SK-N-SH (cell line): ENCODE measurements at regions not wholly inside any gene's neighbourhood (a gene's known extent, or its start where the extent isn't known, plus 50 kb on each side); places are given as distances from the start of the nearest gene placed in this dataset.

Source experiments
- CTCF ChIA-PET: fragments of 300-600, 350-600 bp; formaldehyde crosslinking; extraction: SDS; loops from one replicate; lab custom pipeline; 2021; lab: Yijun Ruan, JAX
- POLR2A ChIA-PET: fragments of 350-600 bp; sonication (Branson Sonifier 250); formaldehyde crosslinking; extraction: SDS; loops from one replicate; lab custom pipeline; 2020; ENCODE audit warnings: antibody characterized with exemption, inconsistent platforms; lab: Yijun Ruan, JAX
- DNase-seq: peaks from one replicate; pipeline ENCODE4 v3.0.0; 2012
- H2AFZ ChIP-seq: fragments of 200-600 bp; sonication (generic); 2 replicates; pipeline ENCODE4 v1.8.1; 2016; ENCODE audit warnings: antibody characterized with exemption, mild to moderate bottlenecking, low read depth
- H3F3A ChIP-seq: fragments of 200-600 bp; sonication (generic); replicated peaks from 2 replicates; pipeline ENCODE3; 2016; ENCODE audit warnings: antibody characterized with exemption, mild to moderate bottlenecking; ENCODE audit not compliant: insufficient read depth
- H3K27ac ChIP-seq, 2 experiments: fragments of 200-500 bp in 1 of 2; fragments of 200-600 bp in 1 of 2; sonication (Bioruptor generic) in 1 of 2; sonication (generic), shearing (Covaris generic) in 1 of 2; 2 replicates each; pipeline versions ENCODE4 v1.5.1 to v1.6.1; 2014 to 2016; ENCODE audit warnings: low read depth in 2 of 2, inconsistent platforms in 1 of 2, low read length in 1 of 2, mild to moderate bottlenecking in 1 of 2, mixed read lengths in 1 of 2
- H3K27me3 ChIP-seq: fragments of 200-600 bp; sonication (generic), shearing (Covaris generic); 2 replicates; pipeline ENCODE4 v1.6.1; 2016; ENCODE audit warnings: mixed run types; ENCODE audit not compliant: insufficient read depth
- H3K36me3 ChIP-seq, 2 experiments: fragments of 200-500 bp in 1 of 2; fragments of 200-600 bp in 1 of 2; sonication (Bioruptor generic) in 1 of 2; sonication (generic) in 1 of 2; replicated peaks in 1 of 2; 2 replicates each; pipeline versions ENCODE3 to v1.5.1; 2014 to 2016; ENCODE audit warnings: low read length in 1 of 2, mild to moderate bottlenecking in 1 of 2; ENCODE audit not compliant: insufficient read depth in 2 of 2, control insufficient read depth in 1 of 2
- H3K4me1 ChIP-seq, 2 experiments: fragments of 200-500 bp in 1 of 2; fragments of 200-600 bp in 1 of 2; sonication (Bioruptor generic) in 1 of 2; sonication (generic), shearing (Covaris generic) in 1 of 2; 2 replicates each; pipeline versions ENCODE4 v1.5.1 to v1.6.1; 2014 to 2016; ENCODE audit warnings: low read depth in 1 of 2, low read length in 1 of 2, mixed run types in 1 of 2; ENCODE audit not compliant: insufficient read depth in 2 of 2, control insufficient read depth in 1 of 2
- H3K4me2 ChIP-seq: fragments of 200-600 bp; sonication (generic), shearing (Covaris generic); 2 replicates; pipeline ENCODE4 v1.6.1; 2017; ENCODE audit warnings: mixed run types
- H3K4me3 ChIP-seq, 2 experiments: fragments of 200-500 bp in 1 of 2; fragments of 200-600 bp in 1 of 2; sonication (Bioruptor generic) in 1 of 2; sonication (generic), shearing (Covaris generic) in 1 of 2; 2 replicates each; pipeline versions ENCODE4 v1.5.1 to v1.8.1; 2014 to 2016; ENCODE audit warnings: low read depth in 2 of 2, inconsistent platforms in 1 of 2, low read length in 1 of 2, mild to moderate bottlenecking in 1 of 2, mixed read lengths in 1 of 2, moderate library complexity in 1 of 2
- H3K79me2 ChIP-seq: fragments of 200-600 bp; sonication (generic); 2 replicates; pipeline ENCODE4 v1.8.1; 2017; ENCODE audit warnings: mild to moderate bottlenecking; ENCODE audit not compliant: insufficient read depth
- H3K9ac ChIP-seq: fragments of 200-600 bp; sonication (generic); 2 replicates; pipeline ENCODE4 v1.6.1; 2017; ENCODE audit warnings: mixed run types
- H3K9me2 ChIP-seq: fragments of 200-600 bp; sonication (generic); 2 replicates; pipeline ENCODE4 v1.6.1; 2017; ENCODE audit warnings: mixed run types
- H3K9me3 ChIP-seq: fragments of 200-600 bp; sonication (generic); 2 replicates; pipeline ENCODE4 v1.6.1; 2017; ENCODE audit warnings: mixed run types, mild to moderate bottlenecking, moderate library complexity
- H4K20me1 ChIP-seq: fragments of 200-600 bp; sonication (generic); 2 replicates; pipeline ENCODE4 v1.6.1; 2017; ENCODE audit warnings: mild to moderate bottlenecking, mixed run types; ENCODE audit not compliant: insufficient read depth
- ELF1 ChIP-seq: IDR thresholded peaks from 2 replicates; pipeline ENCODE4 v1.4.0; 2012
- EP300 ChIP-seq, 2 experiments: IDR thresholded peaks; 2 replicates each; pipeline versions ENCODE4 v1.4.0 to v1.6.1; 2012; ENCODE audit warnings: borderline replicate concordance in 1 of 2, low read depth in 1 of 2, low read length in 1 of 2
- GATA2 ChIP-seq: sonication (generic); formaldehyde crosslinking; IDR thresholded peaks from 2 replicates; pipeline ENCODE4 v1.5.0; 2020; ENCODE audit warnings: mild to moderate bottlenecking, missing genetic modification reagents
- JUND ChIP-seq: IDR thresholded peaks from 2 replicates; pipeline ENCODE4 v1.4.0; 2012
- NRF1 ChIP-seq: IDR thresholded peaks from 2 replicates; pipeline ENCODE4 v1.6.1; 2012; ENCODE audit warnings: low read depth, mild to moderate bottlenecking, low read length
- RAD21 ChIP-seq: IDR thresholded peaks from 2 replicates; pipeline ENCODE4 v1.6.1; 2012; ENCODE audit warnings: mild to moderate bottlenecking, low read length
- RCOR1 ChIP-seq: fragments of 150-350 bp; IDR thresholded peaks from 2 replicates; pipeline ENCODE4 v1.6.1; 2017; ENCODE audit warnings: antibody characterized with exemption, low read length
- TAF1 ChIP-seq: IDR thresholded peaks from 2 replicates; pipeline ENCODE4 v1.6.1; 2012; ENCODE audit warnings: low read depth, mild to moderate bottlenecking, low read length, moderate library complexity, borderline replicate concordance
- TCF12 ChIP-seq: IDR thresholded peaks from 2 replicates; pipeline ENCODE4 v1.4.0; 2012
- WGBS: methylation state at CpG from one replicate; pipeline ENCODE4 v1.1.6; 2017; ENCODE audit warnings: low lambda C conversion rate; 5-methylcytosine and 5-hydroxymethylcytosine counted together
- TF ChIP-seq, protein P1 (sequence below): fragments of 150-350 bp; IDR thresholded peaks from 2 replicates; pipeline ENCODE4 v1.6.1; 2017; ENCODE audit warnings: antibody characterized with exemption, low read length, low read depth, borderline replicate concordance
- TF ChIP-seq, protein P2 (sequence below): IDR thresholded peaks from 2 replicates; pipeline ENCODE4; 2012

DNA sequence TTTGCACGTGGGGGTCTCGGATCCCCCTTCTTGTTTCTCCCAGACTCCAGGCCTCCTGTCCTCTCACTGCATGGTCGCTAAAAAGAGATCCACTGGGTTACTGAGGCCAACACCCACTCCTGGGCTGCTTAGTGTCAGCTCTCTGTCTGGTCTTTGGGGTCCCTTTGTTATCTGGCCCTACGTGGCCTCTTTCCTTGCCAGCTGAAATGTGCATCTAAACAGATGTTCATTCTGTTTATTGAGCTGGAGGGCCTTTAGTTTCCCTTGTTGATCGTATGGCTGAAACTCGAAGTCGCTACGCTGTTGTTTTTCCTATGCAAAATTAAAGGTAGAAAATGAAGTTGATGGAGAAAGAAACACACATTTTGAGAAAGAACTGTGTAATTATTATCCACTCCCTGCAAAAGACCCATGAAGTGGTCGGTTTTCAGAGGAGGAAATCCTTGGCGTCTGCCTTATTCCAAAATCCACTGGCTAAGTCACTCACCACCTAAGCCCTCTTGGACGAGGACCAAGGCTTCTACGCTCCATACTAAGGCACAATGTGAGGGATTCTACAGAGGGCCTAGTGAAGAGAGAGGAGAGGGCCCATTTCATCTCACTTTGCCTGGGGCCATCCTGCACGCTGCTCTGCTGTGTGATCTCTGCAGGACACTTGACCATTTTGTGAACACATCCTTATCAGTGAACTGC lies 105.3 kb downstream of the GLI2 start:
- Histone ChIP-seq H3K79me2 (peaks cover 25% of the 10 kb centered on the region), H3K4me3 (no peak overlapping the region)
- WGBS = 94% methylated on average over 10 of the region's 13 CpGs

GRCh38 chr2:120842456-120843439 lies 107.1 kb downstream of the GLI2 start:
- H3K4me1 ChIP-seq = peaks cover 4 to 49% of the 10 kb centered on the region in 2 experiments; a peak in 3 of 4 replicates
- no peak overlapping the region for H3K9ac ChIP-seq
- no peaks in the 10 kb centered on the region for H3K9me3 ChIP-seq
- H4K20me1 ChIP-seq = peaks cover 18% of the 10 kb centered on the region
- no peak overlapping the region for H2AFZ ChIP-seq
- H3K27ac ChIP-seq = peak overlapping the region in 1 of 2 experiments; percentile 41; a peak in 2 of 4 replicates
- H3K9me2 ChIP-seq = no peaks in the 10 kb centered on the region
- CTCF ChIA-PET = interaction anchor here (0.9 to 2.1 kb wide), 7 partner anchors 9 to 238 kb away, joined by 3 to 8 read pairs (median 5); no protein-coding TSS in a partner anchor
- H3K36me3 ChIP-seq = no peaks in the 10 kb centered on the region
- no peak for TF ChIP-seq TAF1
- TF ChIP-seq RCOR1 = 0 out of 2 replicates have a peak, but pooled peaks have one; percentile 28
- TF ChIP-seq NRF1 = no peak
- TF ChIP-seq, protein P1, sequence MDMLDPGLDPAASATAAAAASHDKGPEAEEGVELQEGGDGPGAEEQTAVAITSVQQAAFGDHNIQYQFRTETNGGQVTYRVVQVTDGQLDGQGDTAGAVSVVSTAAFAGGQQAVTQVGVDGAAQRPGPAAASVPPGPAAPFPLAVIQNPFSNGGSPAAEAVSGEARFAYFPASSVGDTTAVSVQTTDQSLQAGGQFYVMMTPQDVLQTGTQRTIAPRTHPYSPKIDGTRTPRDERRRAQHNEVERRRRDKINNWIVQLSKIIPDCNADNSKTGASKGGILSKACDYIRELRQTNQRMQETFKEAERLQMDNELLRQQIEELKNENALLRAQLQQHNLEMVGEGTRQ = no peak
- no peak for TF ChIP-seq JUND
- no peak for TF ChIP-seq ELF1
- TF ChIP-seq, protein P2, sequence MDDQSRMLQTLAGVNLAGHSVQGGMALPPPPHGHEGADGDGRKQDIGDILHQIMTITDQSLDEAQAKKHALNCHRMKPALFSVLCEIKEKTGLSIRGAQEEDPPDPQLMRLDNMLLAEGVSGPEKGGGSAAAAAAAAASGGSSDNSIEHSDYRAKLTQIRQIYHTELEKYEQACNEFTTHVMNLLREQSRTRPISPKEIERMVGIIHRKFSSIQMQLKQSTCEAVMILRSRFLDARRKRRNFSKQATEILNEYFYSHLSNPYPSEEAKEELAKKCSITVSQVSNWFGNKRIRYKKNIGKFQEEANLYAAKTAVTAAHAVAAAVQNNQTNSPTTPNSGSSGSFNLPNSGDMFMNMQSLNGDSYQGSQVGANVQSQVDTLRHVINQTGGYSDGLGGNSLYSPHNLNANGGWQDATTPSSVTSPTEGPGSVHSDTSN = no peak
- TF ChIP-seq TCF12 = peak; percentile 11; the same call in 1 of the 2 replicates
- peak in 1 of 2 experiments; percentile 51; a peak in 2 of 4 replicates for TF ChIP-seq EP300 (IDR thresholded peaks at IDR 0.05; ENCODE audit: borderline replicate concordance in 1 of 2, low read depth in 1 of 2, low read length in 1 of 2)
- no peak for DNase-seq
- peaks cover 27% of the 10 kb centered on the region for H3K79me2 ChIP-seq
- POLR2A ChIA-PET = no interaction called here
- 93% methylated on average over 12 of the region's 12 CpGs for WGBS
- no peaks in the 10 kb centered on the region for H3K27me3 ChIP-seq
- no peak overlapping the region for H3K4me2 ChIP-seq
- no peak overlapping the region for H3K4me3 ChIP-seq
- peaks cover 4% of the 10 kb centered on the region for H3F3A ChIP-seq

More for the DNA sequence above, 105.3 kb downstream of the GLI2 start:
- ChIA-PET CTCF (interaction anchor here (0.7 to 1.5 kb wide), 4 partner anchors 14 to 230 kb away, joined by 3 to 4 read pairs (median 3); no protein-coding TSS in a partner anchor), POLR2A (no interaction called here)
- Histone ChIP-seq H3K9me2 (no peaks in the 10 kb centered on the region), H3K9ac (no peak overlapping the region), H3K36me3 (peaks cover 0 to 4% of the 10 kb centered on the region in 2 experiments), H2AFZ (no peak overlapping the region), H3K27me3 (no peaks in the 10 kb centered on the region), H3K9me3 (no peaks in the 10 kb centered on the region), H3K4me2 (no peak overlapping the region), H3K4me1 (peaks cover 4 to 31% of the 10 kb centered on the region in 2 experiments; a peak in 3 of 4 replicates), H3K27ac (no peak overlapping the region), H4K20me1 (peaks cover 18% of the 10 kb centered on the region), H3F3A (peaks cover 4% of the 10 kb centered on the region)
- 0 out of 2 replicates have a peak, but pooled peaks have one; percentile 19 for TF ChIP-seq GATA2
- TF ChIP-seq RAD21 = no peak
- no peak for DNase-seq
